H9 (cell line): ENCODE measurements at regions not wholly inside any gene's neighbourhood (a gene's known extent, or its start where the extent isn't known, plus 50 kb on each side); places are given as distances from the start of the nearest gene placed in this dataset.

Source experiments
- DNase-seq: peaks from one replicate; pipeline ENCODE4 v3.0.0-alpha.2; 2017
- H2AFZ ChIP-seq: one replicate; pipeline ENCODE4 v1.6.1; 2013; ENCODE audit warnings: mild to moderate bottlenecking, low read length, control low read depth, moderate library complexity
- H2AK5ac ChIP-seq: 2 replicates; pipeline ENCODE4 v1.6.1; 2013; ENCODE audit warnings: low read length, control low read depth, mixed read lengths; ENCODE audit not compliant: insufficient read length
- H2BK120ac ChIP-seq: one replicate; pipeline ENCODE4 v1.6.1; 2013; ENCODE audit warnings: low read depth, mild to moderate bottlenecking, low read length, control low read depth, inconsistent platforms; ENCODE audit not compliant: poor library complexity, severe bottlenecking
- H2BK12ac ChIP-seq: 2 replicates; pipeline ENCODE4 v1.6.1; 2013; ENCODE audit warnings: low read length, control low read depth, mixed read lengths, low read depth; ENCODE audit not compliant: insufficient read length
- H2BK15ac ChIP-seq: 2 replicates; pipeline ENCODE4 v1.6.1; 2013; ENCODE audit warnings: low read depth, low read length, control low read depth
- H2BK20ac ChIP-seq: one replicate; pipeline ENCODE4 v1.6.1; 2013; ENCODE audit warnings: low read depth, mild to moderate bottlenecking, low read length, control low read depth, inconsistent platforms; ENCODE audit not compliant: poor library complexity, severe bottlenecking
- H2BK5ac ChIP-seq: 2 replicates; pipeline ENCODE4 v1.6.1; 2013; ENCODE audit warnings: low read length, control low read depth, mixed read lengths; ENCODE audit not compliant: insufficient read length
- H3K14ac ChIP-seq: 2 replicates; pipeline ENCODE4 v1.6.1; 2013; ENCODE audit warnings: low read length, control low read depth; ENCODE audit not compliant: insufficient read depth
- H3K18ac ChIP-seq: 2 replicates; pipeline ENCODE4 v1.6.1; 2013; ENCODE audit warnings: low read depth, mild to moderate bottlenecking, mixed read lengths, low read length, control low read depth; ENCODE audit not compliant: insufficient read length
- H3K23ac ChIP-seq: 2 replicates; pipeline ENCODE4 v1.6.1; 2013; ENCODE audit warnings: low read length, control low read depth, mixed read lengths, low read depth; ENCODE audit not compliant: insufficient read length
- H3K23me2 ChIP-seq: 2 replicates; pipeline ENCODE4 v1.6.1; 2013; ENCODE audit warnings: low read depth, mild to moderate bottlenecking, mixed read lengths, low read length, control low read depth; ENCODE audit not compliant: insufficient read length, poor library complexity, severe bottlenecking
- H3K27ac ChIP-seq: 2 replicates; pipeline ENCODE4 v1.5.1; 2013; ENCODE audit warnings: low read length, control low read depth, mixed read lengths, low read depth; ENCODE audit not compliant: insufficient read length
- H3K27me3 ChIP-seq: 2 replicates; pipeline ENCODE4 v1.6.1; 2013; ENCODE audit warnings: low read length, control low read depth, inconsistent platforms; ENCODE audit not compliant: insufficient read depth
- H3K4ac ChIP-seq: 2 replicates; pipeline ENCODE4 v1.6.1; 2013; ENCODE audit warnings: low read depth, mild to moderate bottlenecking, control low read depth, inconsistent platforms, low read length, moderate library complexity
- H3K4me1 ChIP-seq: 2 replicates; pipeline ENCODE4 v1.6.1; 2013; ENCODE audit warnings: low read length, control low read depth, inconsistent platforms; ENCODE audit not compliant: insufficient read depth
- H3K4me2 ChIP-seq: 2 replicates; pipeline ENCODE4 v1.6.1; 2013; ENCODE audit warnings: low read length, control low read depth, mixed read lengths; ENCODE audit not compliant: insufficient read length, insufficient read depth
- H3K56ac ChIP-seq: 2 replicates; pipeline ENCODE4 v1.6.1; 2013; ENCODE audit warnings: low read depth, mild to moderate bottlenecking, mixed read lengths, low read length, control low read depth; ENCODE audit not compliant: insufficient read length
- H3K79me1 ChIP-seq: 2 replicates; pipeline ENCODE4 v1.6.1; 2013; ENCODE audit warnings: low read depth, mild to moderate bottlenecking, moderate library complexity, low read length, control low read depth, inconsistent platforms; ENCODE audit not compliant: insufficient read depth, poor library complexity, severe bottlenecking
- H3K79me2 ChIP-seq: 2 replicates; pipeline ENCODE4 v1.6.1; 2013; ENCODE audit warnings: low read length, control low read depth, inconsistent platforms; ENCODE audit not compliant: insufficient read depth
- H3K9ac ChIP-seq: 2 replicates; pipeline ENCODE4 v1.6.1; 2013; ENCODE audit warnings: low read length, control low read depth, mixed read lengths; ENCODE audit not compliant: insufficient read length; ENCODE audit errors: extremely low read depth
- H3K9me3 ChIP-seq: one replicate; pipeline ENCODE4 v1.6.1; 2013; ENCODE audit warnings: low read depth, low read length, inconsistent platforms; ENCODE audit not compliant: control insufficient read depth
- H3T11ph ChIP-seq: one replicate; pipeline ENCODE4 v1.6.1; 2013; ENCODE audit warnings: mild to moderate bottlenecking, low read length, control low read depth, inconsistent platforms
- H4K20me1 ChIP-seq: one replicate; pipeline ENCODE4 v1.6.1; 2013; ENCODE audit not compliant: control insufficient read depth, insufficient read length, insufficient read depth
- H4K5ac ChIP-seq: 2 replicates; pipeline ENCODE4 v1.6.1; 2013; ENCODE audit warnings: low read depth, mild to moderate bottlenecking, mixed read lengths, low read length, control low read depth; ENCODE audit not compliant: insufficient read length
- H4K8ac ChIP-seq: replicated peaks from 2 replicates; pipeline ENCODE4 v1.6.1; 2013; ENCODE audit warnings: low read length, control low read depth, mixed read lengths, low read depth; ENCODE audit not compliant: insufficient read length
- H4K91ac ChIP-seq: 2 replicates; pipeline ENCODE4 v1.6.1; 2013; ENCODE audit warnings: low read depth, mild to moderate bottlenecking, moderate library complexity, mixed read lengths, low read length, control low read depth; ENCODE audit not compliant: insufficient read length
- H3K27ac Mint-ChIP-seq, 3 experiments: 2 replicates in 2 of 3; 3 replicates in 1 of 3; pipeline ENCODE4 v1.8.0; 2020 to 2021; ENCODE audit warnings: mixed read lengths in 3 of 3, mild to moderate bottlenecking in 1 of 3, moderate library complexity in 1 of 3
- H3K27me3 Mint-ChIP-seq: 2 replicates; pipeline ENCODE4 v1.8.0; 2021; ENCODE audit warnings: low read depth, mild to moderate bottlenecking, moderate library complexity, mixed read lengths
- H3K36me3 Mint-ChIP-seq, 3 experiments: 2 replicates in 2 of 3; 3 replicates in 1 of 3; pipeline ENCODE4 v1.8.0; 2020 to 2021; ENCODE audit warnings: low read depth in 3 of 3, mixed read lengths in 3 of 3; ENCODE audit not compliant: insufficient read depth in 1 of 3
- H3K4me1 Mint-ChIP-seq, 2 experiments: 2 replicates each; pipeline ENCODE4 v1.8.0; 2020; ENCODE audit warnings: mixed read lengths in 2 of 2
- H3K4me3 Mint-ChIP-seq, 2 experiments: 2 replicates in 1 of 2; 3 replicates in 1 of 2; pipeline ENCODE4 v1.8.0; 2020 to 2021; ENCODE audit warnings: mild to moderate bottlenecking in 2 of 2, mixed read lengths in 2 of 2, moderate library complexity in 1 of 2
- H3K9me3 Mint-ChIP-seq, 2 experiments: 2 replicates in 1 of 2; 3 replicates in 1 of 2; pipeline ENCODE4 v1.8.0; 2020; ENCODE audit warnings: mild to moderate bottlenecking in 2 of 2, mixed read lengths in 2 of 2, moderate library complexity in 1 of 2
- CTCF ChIP-seq: fragments of 200-600 bp; sonication (generic); conservative IDR thresholded peaks from 3 replicates; pipeline ENCODE4 v1.8.0; 2021; ENCODE audit warnings: antibody characterized with exemption, mild to moderate bottlenecking
- WGBS: extraction: QIAGEN DNeasy Blood & Tissue Kit; methylation state at CpG from one replicate; pipeline ENCODE4 v1.1.7; 2013; ENCODE audit warnings: missing lambda C conversion rate, low lambda C conversion rate, mixed read lengths; ENCODE audit not compliant: insufficient read length; ENCODE audit errors: extremely low coverage; 5-methylcytosine and 5-hydroxymethylcytosine counted together

- no peak overlapping the region for H2BK5ac ChIP-seq
- no peak overlapping the region for H3K4ac ChIP-seq
- no peak overlapping the region for H3K56ac ChIP-seq
- no peaks in the 10 kb centered on the region for H3K79me1 ChIP-seq
- Mint-ChIP-seq H3K4me3 (no peak overlapping the region), H3K36me3 (no peaks in the 10 kb centered on the region), H3K9me3 (no peaks in the 10 kb centered on the region), H3K27me3 (no peaks in the 10 kb centered on the region; the same call in 1 of the 2 replicates), H3K27ac (no peak overlapping the region), H3K4me1 (no peaks in the 10 kb centered on the region)
- H3K4me1 ChIP-seq, result no peaks in the 10 kb centered on the region
- no peak overlapping the region for H2BK15ac ChIP-seq
- WGBS, result no CpG with 5 or more reads among the region's 3 CpGs
- no peak overlapping the region for H3K18ac ChIP-seq
- no peak overlapping the region for H2BK12ac ChIP-seq
- H3K23me2 ChIP-seq, result no peaks in the 10 kb centered on the region
- H4K91ac ChIP-seq, result no peak overlapping the region
- H3K14ac ChIP-seq, result no peak overlapping the region
- no peak overlapping the region for H3K4me2 ChIP-seq
- no peak overlapping the region for H3K9ac ChIP-seq
- no peak overlapping the region for H3K23ac ChIP-seq
- no peak overlapping the region for H3T11ph ChIP-seq
- DNase-seq, result no peak
- H3K27me3 ChIP-seq, result no peaks in the 10 kb centered on the region
- no peaks in the 10 kb centered on the region for H3K79me2 ChIP-seq
- H4K20me1 ChIP-seq, result no peaks in the 10 kb centered on the region
- no peak overlapping the region for H2AFZ ChIP-seq
- no peak overlapping the region for H4K8ac ChIP-seq
- H4K5ac ChIP-seq, result no peak overlapping the region
- no peak overlapping the region for H2AK5ac ChIP-seq
- no peak overlapping the region for H2BK20ac ChIP-seq
- TF ChIP-seq CTCF, result no peak
- H3K27ac ChIP-seq, result no peak overlapping the region
- H2BK120ac ChIP-seq, result no peak overlapping the region
- no peaks in the 10 kb centered on the region for H3K9me3 ChIP-seq
These were observed 106.6 kb upstream of the ABI3BP start for GRCh38 chr3:101099791-101100190.
